CD14-positive monocyte (primary cell): ENCODE measurements at regions not wholly inside any gene's neighbourhood (a gene's known extent, or its start where the extent isn't known, plus 50 kb on each side); places are given as distances from the start of the nearest gene placed in this dataset.
"Not testable (repeated sequence)": the region's sequence is repeated elsewhere in the genome, so short reads cannot be mapped to it uniquely, and the experiment has no call there.

Source experiments
- DNase-seq, 3 donors: peaks; one replicate each; pipeline ENCODE4 v3.0.0-alpha.2; 2011 to 2022
- H2AFZ ChIP-seq: 2 replicates; pipeline ENCODE4 v1.6.0; 2012; ENCODE audit warnings: mild to moderate bottlenecking, low read depth, low read length, inconsistent platforms; ENCODE audit not compliant: insufficient read depth, poor library complexity, severe bottlenecking
- H3K27ac ChIP-seq, 2 donors: 1 replicate in 1 of 2; 2 replicates in 1 of 2; pipeline ENCODE4 v1.5.1; 2012 to 2013; ENCODE audit warnings: low read length in 2 of 2, control low read depth in 1 of 2, inconsistent platforms in 1 of 2, low read depth in 1 of 2, mild to moderate bottlenecking in 1 of 2
- H3K27me3 ChIP-seq, 2 donors: one replicate each; pipeline versions ENCODE4 v1.6.0 to v1.6.1; 2011 to 2013; ENCODE audit warnings: low read length in 2 of 2; ENCODE audit not compliant: control insufficient read depth in 2 of 2, insufficient read depth in 2 of 2
- H3K36me3 ChIP-seq, 2 donors: replicated peaks in 1 of 2; 1 replicate in 1 of 2; 2 replicates in 1 of 2; pipeline versions ENCODE4 v1.5.1 to v1.6.1; 2012 to 2013; ENCODE audit warnings: low read length in 2 of 2, control low read depth in 1 of 2, inconsistent platforms in 1 of 2, mild to moderate bottlenecking in 1 of 2; ENCODE audit not compliant: insufficient read depth in 2 of 2, control insufficient read depth in 1 of 2
- H3K4me1 ChIP-seq, 2 donors: 1 replicate in 1 of 2; 2 replicates in 1 of 2; pipeline versions ENCODE4 v1.5.1 to v1.6.1; 2012 to 2013; ENCODE audit warnings: low read length in 2 of 2, control low read depth in 1 of 2, inconsistent platforms in 1 of 2, mild to moderate bottlenecking in 1 of 2, moderate library complexity in 1 of 2; ENCODE audit not compliant: insufficient read depth in 2 of 2, control insufficient read depth in 1 of 2
- H3K4me2 ChIP-seq: replicated peaks from 2 replicates; pipeline ENCODE3; 2012; ENCODE audit warnings: low read length, moderate library complexity, mild to moderate bottlenecking; ENCODE audit not compliant: poor library complexity, severe bottlenecking; ENCODE audit errors: extremely low read depth
- H3K4me3 ChIP-seq, 3 experiments: fragments of 200-600 bp in 1 of 3; sonication (generic) in 1 of 3; replicated peaks in 1 of 3; 1 replicate in 2 of 3; 2 replicates in 1 of 3; pipeline ENCODE4 v1.5.1; 2011 to 2013; ENCODE audit warnings: low read length in 3 of 3, mild to moderate bottlenecking in 3 of 3, control low read depth in 2 of 3, low read depth in 2 of 3, inconsistent platforms in 1 of 3, moderate library complexity in 1 of 3
- H3K79me2 ChIP-seq: 2 replicates; pipeline ENCODE4 v1.6.0; 2012; ENCODE audit warnings: mild to moderate bottlenecking, control low read depth, inconsistent platforms, low read length, moderate library complexity; ENCODE audit not compliant: insufficient read depth
- H3K9ac ChIP-seq: 2 replicates; pipeline ENCODE4 v1.6.0; 2017; ENCODE audit warnings: low read length, mild to moderate bottlenecking; ENCODE audit not compliant: insufficient read depth, poor library complexity, severe bottlenecking
- H3K9me3 ChIP-seq, 2 donors: replicated peaks in 1 of 2; 1 replicate in 1 of 2; 2 replicates in 1 of 2; pipeline versions ENCODE4 v1.5.1 to v1.6.1; 2012 to 2013; ENCODE audit warnings: low read length in 2 of 2, control low read depth in 1 of 2; ENCODE audit not compliant: control insufficient read depth in 1 of 2, insufficient read depth in 1 of 2
- H4K20me1 ChIP-seq: 2 replicates; pipeline ENCODE4 v1.6.0; 2012; ENCODE audit warnings: mild to moderate bottlenecking, low read length, control low read depth, moderate library complexity; ENCODE audit not compliant: insufficient read depth
- H3K27ac Mint-ChIP-seq, 7 donors: one replicate each; pipeline ENCODE4 v1.8.0; 2020; ENCODE audit warnings: mild to moderate bottlenecking in 7 of 7, mixed read lengths in 7 of 7, moderate library complexity in 6 of 7, inconsistent platforms in 2 of 7
- H3K27me3 Mint-ChIP-seq, 3 donors: one replicate each; pipeline ENCODE4 v1.8.0; 2021 to 2022; ENCODE audit warnings: low read depth in 3 of 3, mild to moderate bottlenecking in 3 of 3, mixed read lengths in 3 of 3, moderate library complexity in 3 of 3, inconsistent platforms in 1 of 3
- H3K36me3 Mint-ChIP-seq, 2 donors: one replicate each; pipeline ENCODE4 v1.8.0; 2020; ENCODE audit warnings: mixed read lengths in 2 of 2, inconsistent platforms in 1 of 2, mild to moderate bottlenecking in 1 of 2
- H3K4me1 Mint-ChIP-seq: one replicate; pipeline ENCODE4 v1.8.0; 2020; ENCODE audit warnings: mild to moderate bottlenecking, mixed read lengths
- H3K4me3 Mint-ChIP-seq, 2 donors: one replicate each; pipeline ENCODE4 v1.8.0; 2020; ENCODE audit warnings: mild to moderate bottlenecking in 2 of 2, mixed read lengths in 2 of 2, moderate library complexity in 1 of 2
- H3K9me3 Mint-ChIP-seq, 7 donors: one replicate each; pipeline ENCODE4 v1.8.0; 2020 to 2022; ENCODE audit warnings: mixed read lengths in 7 of 7, mild to moderate bottlenecking in 6 of 7, moderate library complexity in 6 of 7, inconsistent platforms in 2 of 7
- CTCF ChIP-seq: fragments of 200-600 bp; IDR thresholded peaks from one replicate; pipeline ENCODE4 v1.8.0; 2022; ENCODE audit warnings: antibody characterized with exemption, mild to moderate bottlenecking
- WGBS: methylation state at CpG from one replicate; pipeline ENCODE4 v1.1.5; 2013; ENCODE audit warnings: missing lambda C conversion rate; ENCODE audit not compliant: insufficient coverage; 5-methylcytosine and 5-hydroxymethylcytosine counted together
- intact Hi-C, 2 donors: fragments of 100-400 bp; cut with micrococcal nuclease; formaldehyde crosslinking; loops; one replicate each; pipeline versions ENCODE4 v1.15.0 to v1.15.1; 2023

- Histone ChIP-seq H4K20me1 (no peaks in the 10 kb centered on the region), H3K79me2 (no peaks in the 10 kb centered on the region), H3K4me2 (no peak overlapping the region), H3K4me1 (no peaks in the 10 kb centered on the region), H3K36me3 (no peaks in the 10 kb centered on the region), H3K9me3 (no peaks in the 10 kb centered on the region), H3K4me3 (no peak overlapping the region), H3K27me3 (no peaks in the 10 kb centered on the region), H3K27ac (no peak overlapping the region), H2AFZ (no peak overlapping the region), H3K9ac (no peak overlapping the region)
- no peaks in the 10 kb centered on the region for H3K27me3 Mint-ChIP-seq
- H3K9me3 Mint-ChIP-seq = no peaks in the 10 kb centered on the region
- H3K4me3 Mint-ChIP-seq = no peak overlapping the region
- DNase-seq = no peak
- intact Hi-C loops = no loop called here
- H3K27ac Mint-ChIP-seq = no peak overlapping the region
- TF ChIP-seq CTCF = no peak
- no peaks in the 10 kb centered on the region for H3K4me1 Mint-ChIP-seq
- no peaks in the 10 kb centered on the region for H3K36me3 Mint-ChIP-seq
Observed at GRCh38 chr6:74596588-74596987, 609.3 kb downstream of the COL12A1 start.

- H3K27ac Mint-ChIP-seq, H3K27me3 ChIP-seq, H3K4me1 ChIP-seq, H3K36me3 Mint-ChIP-seq, H3K9ac ChIP-seq, H3K4me3 ChIP-seq, H3K4me2 ChIP-seq, H3K9me3 Mint-ChIP-seq, H3K79me2 ChIP-seq, H3K36me3 ChIP-seq, DNase-seq, H3K27me3 Mint-ChIP-seq, H3K9me3 ChIP-seq, H2AFZ ChIP-seq, H3K4me3 Mint-ChIP-seq, intact Hi-C loops, H3K4me1 Mint-ChIP-seq, H4K20me1 ChIP-seq, H3K27ac ChIP-seq: not testable (repeated sequence)
- WGBS = no CpG with 5 or more reads among the region's 4 CpGs
Observed at GRCh38 chr6:74594350-74594749, 611.5 kb downstream of the COL12A1 start.
